ENCODE measurements at regions not wholly inside any gene's neighbourhood (a gene's known extent, or its start where the extent isn't known, plus 50 kb on each side); places are given as distances from the start of the nearest gene placed in this dataset.

- CTCF ChIA-PET (ENCODE audit: partially characterized antibody) = interaction anchor here (0.8 to 3.4 kb wide), 5 partner anchors 11 to 31 kb away, joined by 3 to 14 read pairs (median 3); no protein-coding TSS in a partner anchor
- H3K27ac ChIP-seq (ENCODE audit: low read depth, low read length) = no peak overlapping the region
- WGBS, 2 experiments (ENCODE audit: extremely low coverage in 1 of 2, insufficient coverage in 1 of 2, insufficient read length in 1 of 2, insufficient replicate concordance in 2 of 2, low coverage in 1 of 2, low lambda C conversion rate in 2 of 2, missing lambda C conversion rate in 1 of 2) = 93% methylated on average over 7 of the region's 7 CpGs; no CpG with 5 or more reads in 1 of the 2 experiments
Observed at GRCh38 chr1:66478116-66478515, 55.8 kb upstream of the SGIP1 start.

More at GRCh38 chr1:66478116-66478515, 55.8 kb upstream of the SGIP1 start:
- Histone ChIP-seq H3K4me2 (ENCODE audit: insufficient read depth in 1 of 2, low read depth in 2 of 2, low read length in 2 of 2) (no peak overlapping the region), H4K5ac (ENCODE audit: insufficient read length, low read depth, low read length) (no peak overlapping the region), H3K79me1 (ENCODE audit: low read depth, low read length) (no peaks in the 10 kb centered on the region), H3K4ac (replicated peaks; ENCODE audit: insufficient read length, low read depth, low read length) (no peak overlapping the region), H2BK20ac (ENCODE audit: low read length) (no peak overlapping the region), H3K14ac (ENCODE audit: insufficient read length) (no peak overlapping the region), H3K9me3 (ENCODE audit: insufficient read depth in 2 of 2, low read depth in 1 of 2, low read length in 1 of 2) (no peaks in the 10 kb centered on the region), H2AFZ (ENCODE audit: low read length) (peak overlapping the region; percentile 75; the same call in 1 of the 2 replicates), H3K23ac (ENCODE audit: insufficient read length) (no peak overlapping the region), H3K36me3 (ENCODE audit: control insufficient read depth in 2 of 4, insufficient read depth in 4 of 4, low read length in 3 of 4) (no peaks in the 10 kb centered on the region), H2BK5ac (ENCODE audit: low read depth, low read length) (no peak overlapping the region), H3K56ac (replicated peaks; ENCODE audit: insufficient read length, low read depth, low read length) (no peak overlapping the region), H4K20me1 (replicated peaks in 1 of 2; ENCODE audit: control insufficient read depth in 1 of 2, insufficient read depth in 2 of 2, low read length in 2 of 2) (no peaks in the 10 kb centered on the region), H3K18ac (ENCODE audit: extremely low read depth, low read length) (no peak overlapping the region), H3K4me3 (ENCODE audit: extremely low read depth in 1 of 4, insufficient read depth in 2 of 4, low read depth in 3 of 4, low read length in 4 of 4) (no peak overlapping the region), H2BK120ac (replicated peaks; ENCODE audit: low read depth, low read length) (no peak overlapping the region), H3K27me3 (replicated peaks in 1 of 4; ENCODE audit: control insufficient read depth in 3 of 4, extremely low read depth in 1 of 4, insufficient read depth in 3 of 4, low read length in 3 of 4) (no peaks in the 10 kb centered on the region), H4K8ac (ENCODE audit: extremely low read depth, insufficient read depth, low read length) (no peak overlapping the region), H2AK5ac (ENCODE audit: low read depth, low read length) (no peak overlapping the region), H3K9ac (replicated peaks in 1 of 4; ENCODE audit: extremely low read depth in 1 of 4, low read depth in 3 of 4, low read length in 3 of 4) (no peak overlapping the region), H2BK15ac (ENCODE audit: low read length) (no peak overlapping the region), H4K91ac (replicated peaks; ENCODE audit: insufficient read length, low read length) (no peak overlapping the region), H3K23me2 (ENCODE audit: low read depth, low read length) (no peaks in the 10 kb centered on the region), H3K79me2 (ENCODE audit: control insufficient read depth in 1 of 2, insufficient read depth in 2 of 2, low read length in 2 of 2) (no peaks in the 10 kb centered on the region), H2BK12ac (ENCODE audit: low read depth, low read length) (no peak overlapping the region), H3K4me1 (replicated peaks in 1 of 4; ENCODE audit: control insufficient read depth in 3 of 4, insufficient read depth in 4 of 4, low read length in 3 of 4) (no peaks in the 10 kb centered on the region)
- POLR2A ChIA-PET (ENCODE audit: partially characterized antibody) = no interaction called here
- TF ChIP-seq POLR2A (IDR thresholded peaks at IDR 0.05; ENCODE audit: control extremely low read depth in 1 of 2, low read depth in 2 of 2, low read length in 2 of 2) (no peak), SP2 (IDR thresholded peaks at IDR 0.05; ENCODE audit: low read length) (no peak), TBP (IDR thresholded peaks at IDR 0.05; ENCODE audit: low read depth, low read length) (no peak), CEBPB (IDR thresholded peaks at IDR 0.05; ENCODE audit: low read depth, low read length) (no peak)
- FAIRE-seq (no peak), DNase-seq (ENCODE audit: low read depth in 1 of 2, low spot score in 2 of 2) (no peak)

All from H1 (cell line).